ENCODE measurements at regions not wholly inside any gene's neighbourhood (a gene's known extent, or its start where the extent isn't known, plus 50 kb on each side); places are given as distances from the start of the nearest gene placed in this dataset.

DNA sequence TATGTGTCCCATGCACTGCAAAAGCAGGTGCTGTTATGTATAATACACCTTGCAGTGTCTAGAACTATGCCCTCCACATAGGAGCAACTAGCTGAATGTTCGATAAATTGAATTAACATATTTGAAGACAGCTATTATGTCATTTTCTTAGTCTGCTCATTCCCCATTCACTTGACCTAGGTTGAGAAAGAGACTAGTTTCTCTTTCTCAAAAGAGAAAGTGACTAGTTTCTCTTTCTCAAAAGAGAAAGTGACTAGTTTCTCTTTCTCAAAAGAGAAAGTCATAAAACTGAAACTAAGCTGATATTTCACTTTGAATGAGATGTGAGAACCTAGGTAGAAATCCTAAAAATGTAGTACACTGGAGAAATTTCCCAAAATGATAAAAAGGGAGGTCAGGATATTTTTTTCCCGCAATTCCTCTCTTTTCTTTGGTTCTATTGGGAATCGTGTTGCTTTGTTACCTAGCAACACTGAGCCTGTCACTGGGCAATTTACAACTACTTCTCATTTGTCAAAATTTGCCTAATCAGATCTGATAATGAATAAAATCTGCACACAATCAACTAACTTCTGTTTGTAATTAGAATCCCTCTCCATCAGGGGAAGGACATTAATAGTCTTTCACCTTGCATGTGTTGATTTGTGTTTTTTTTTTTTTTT is 132.0 kb upstream of the GRIA1 start:
- WGBS: 70% methylated on average over 3 of the region's 3 CpGs
- Histone ChIP-seq H3K27me3 (no peaks in the 10 kb centered on the region), H3K36me3 (no peaks in the 10 kb centered on the region), H3K4me1 (no peaks in the 10 kb centered on the region), H3K27ac (replicated peaks in 1 of 4) (no peak overlapping the region), H3K9me3 (no peaks in the 10 kb centered on the region), H3K4me3 (no peak overlapping the region)
- no peak for DNase-seq (ENCODE audit: extremely low spot score)
- TF ChIP-seq POLR2AphosphoS5 (IDR thresholded peaks at IDR 0.05) (no peak), POLR2A (IDR thresholded peaks at IDR 0.05; ENCODE audit: low read depth) (no peak), EP300 (IDR thresholded peaks at IDR 0.05) (no peak)
- TF ChIP-seq, protein P1, sequence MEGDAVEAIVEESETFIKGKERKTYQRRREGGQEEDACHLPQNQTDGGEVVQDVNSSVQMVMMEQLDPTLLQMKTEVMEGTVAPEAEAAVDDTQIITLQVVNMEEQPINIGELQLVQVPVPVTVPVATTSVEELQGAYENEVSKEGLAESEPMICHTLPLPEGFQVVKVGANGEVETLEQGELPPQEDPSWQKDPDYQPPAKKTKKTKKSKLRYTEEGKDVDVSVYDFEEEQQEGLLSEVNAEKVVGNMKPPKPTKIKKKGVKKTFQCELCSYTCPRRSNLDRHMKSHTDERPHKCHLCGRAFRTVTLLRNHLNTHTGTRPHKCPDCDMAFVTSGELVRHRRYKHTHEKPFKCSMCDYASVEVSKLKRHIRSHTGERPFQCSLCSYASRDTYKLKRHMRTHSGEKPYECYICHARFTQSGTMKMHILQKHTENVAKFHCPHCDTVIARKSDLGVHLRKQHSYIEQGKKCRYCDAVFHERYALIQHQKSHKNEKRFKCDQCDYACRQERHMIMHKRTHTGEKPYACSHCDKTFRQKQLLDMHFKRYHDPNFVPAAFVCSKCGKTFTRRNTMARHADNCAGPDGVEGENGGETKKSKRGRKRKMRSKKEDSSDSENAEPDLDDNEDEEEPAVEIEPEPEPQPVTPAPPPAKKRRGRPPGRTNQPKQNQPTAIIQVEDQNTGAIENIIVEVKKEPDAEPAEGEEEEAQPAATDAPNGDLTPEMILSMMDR (IDR thresholded peaks at IDR 0.05): no peak
- intact Hi-C loops (cut with DNase I): no loop called here

DNA sequence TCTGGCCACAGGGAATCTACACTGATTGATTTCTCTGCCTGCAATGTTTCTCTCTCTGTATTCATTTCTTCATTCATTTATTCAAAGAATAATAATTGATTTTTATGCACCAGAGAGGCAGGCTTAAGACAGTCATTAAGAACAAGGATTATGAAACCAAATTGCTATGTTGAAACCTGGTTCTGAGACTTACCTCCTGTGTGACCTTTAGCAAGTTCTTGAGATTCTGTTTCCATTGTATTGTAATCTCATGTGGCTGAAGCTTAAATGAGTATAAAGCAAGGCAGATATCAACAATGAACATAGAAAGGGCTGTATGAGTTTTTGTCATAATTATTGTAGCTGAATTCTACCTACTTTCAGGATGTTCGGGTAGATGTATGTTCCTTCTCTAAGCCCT is 129.6 kb upstream of the GRIA1 start:
- WGBS: 87% methylated on average over 1 of the region's 1 CpG

DNA sequence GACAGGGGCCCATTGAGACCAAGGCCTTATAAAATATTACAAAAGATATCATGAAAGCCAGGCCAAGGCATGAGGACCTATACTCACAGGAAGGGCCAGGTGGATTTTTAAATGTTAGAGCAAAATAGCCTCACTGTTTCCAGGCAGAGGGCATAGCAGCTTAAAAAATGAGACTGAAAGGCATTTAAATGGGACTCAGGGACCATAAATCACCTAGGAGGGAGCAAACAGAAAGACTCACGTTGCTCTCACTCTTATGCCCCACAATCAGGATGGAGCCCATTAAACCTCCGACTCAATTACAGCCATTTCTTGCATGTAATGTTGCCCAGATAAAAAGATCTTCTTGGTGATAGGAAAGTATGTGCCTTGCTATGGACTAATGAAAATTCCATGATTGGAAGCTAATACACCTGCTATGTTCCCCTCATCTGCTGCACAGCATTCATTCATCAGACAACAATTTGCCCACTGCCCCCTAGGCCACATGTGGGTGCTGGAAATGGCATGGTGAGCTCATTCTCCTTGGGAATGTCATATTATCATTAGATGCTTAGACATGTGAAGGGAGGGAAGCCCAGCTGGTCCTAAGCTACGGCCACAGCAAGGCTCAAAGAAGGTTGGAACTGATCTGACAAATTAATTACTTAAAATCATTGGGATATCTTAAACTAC is 128.6 kb upstream of the GRIA1 start:
- Histone ChIP-seq H3K4me3 (no peak overlapping the region), H3K9me3 (no peaks in the 10 kb centered on the region), H3K27me3 (no peaks in the 10 kb centered on the region), H3K27ac (replicated peaks in 1 of 4) (no peak overlapping the region), H3K4me1 (no peaks in the 10 kb centered on the region), H3K36me3 (no peaks in the 10 kb centered on the region)
- intact Hi-C loops (cut with DNase I): no loop called here
- no peak for DNase-seq (ENCODE audit: extremely low spot score)
- TF ChIP-seq EP300 (IDR thresholded peaks at IDR 0.05) (no peak), POLR2A (IDR thresholded peaks at IDR 0.05; ENCODE audit: low read depth) (no peak), POLR2AphosphoS5 (IDR thresholded peaks at IDR 0.05) (no peak)
- TF ChIP-seq, protein P1 (IDR thresholded peaks at IDR 0.05): no peak
- 62% methylated on average over 3 of the region's 3 CpGs for WGBS

More for the DNA sequence above, 129.6 kb upstream of the GRIA1 start:
- TF ChIP-seq POLR2AphosphoS5 (IDR thresholded peaks at IDR 0.05) (no peak), EP300 (IDR thresholded peaks at IDR 0.05) (no peak), POLR2A (IDR thresholded peaks at IDR 0.05; ENCODE audit: low read depth) (no peak)
- TF ChIP-seq, protein P1 (IDR thresholded peaks at IDR 0.05): no peak
- no peaks in the 10 kb centered on the region for H3K27me3 ChIP-seq
- no peak for DNase-seq (ENCODE audit: extremely low spot score)
- no peak overlapping the region for H3K4me3 ChIP-seq
- intact Hi-C loops (cut with DNase I): no loop called here
- no peaks in the 10 kb centered on the region for H3K36me3 ChIP-seq
- H3K27ac ChIP-seq (replicated peaks in 1 of 4): no peak overlapping the region
- no peaks in the 10 kb centered on the region for H3K9me3 ChIP-seq
- H3K4me1 ChIP-seq: no peaks in the 10 kb centered on the region

DNA sequence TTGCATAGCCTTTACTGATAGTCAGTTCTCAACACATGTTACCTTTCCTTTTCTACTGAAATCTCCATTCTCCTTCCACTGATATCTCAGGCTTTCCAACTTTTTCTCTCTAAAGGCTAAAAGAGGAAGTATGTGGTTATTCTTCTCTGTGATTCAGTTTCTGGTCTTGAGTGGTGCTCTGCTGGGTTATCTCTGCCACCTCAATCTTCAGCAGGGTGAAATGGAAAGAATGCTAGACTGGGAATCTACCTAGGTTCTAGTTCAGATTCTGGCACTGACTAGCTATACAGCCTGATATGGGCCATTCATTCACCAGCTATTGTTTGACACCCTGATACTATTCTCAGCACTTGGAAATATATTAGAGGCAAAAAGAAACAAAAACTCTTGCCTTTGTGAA is 124.9 kb upstream of the GRIA1 start:
- H3K9me3 ChIP-seq: no peaks in the 10 kb centered on the region
- intact Hi-C loops (cut with DNase I): no loop called here
- H3K27me3 ChIP-seq: no peaks in the 10 kb centered on the region
- H3K4me3 ChIP-seq: no peak overlapping the region
- no peaks in the 10 kb centered on the region for H3K36me3 ChIP-seq
- no peaks in the 10 kb centered on the region for H3K4me1 ChIP-seq
- no peak for TF ChIP-seq EP300 (IDR thresholded peaks at IDR 0.05)
- no peak for TF ChIP-seq POLR2A (IDR thresholded peaks at IDR 0.05; ENCODE audit: low read depth)
- TF ChIP-seq, protein P1 (IDR thresholded peaks at IDR 0.05): no peak
- no peak for TF ChIP-seq POLR2AphosphoS5 (IDR thresholded peaks at IDR 0.05)
- H3K27ac ChIP-seq (replicated peaks in 1 of 4): no peak overlapping the region
- DNase-seq (ENCODE audit: extremely low spot score): no peak
